ENCODE measurements at regions not wholly inside any gene's neighbourhood (a gene's known extent, or its start where the extent isn't known, plus 50 kb on each side); places are given as distances from the start of the nearest gene placed in this dataset.

DNA sequence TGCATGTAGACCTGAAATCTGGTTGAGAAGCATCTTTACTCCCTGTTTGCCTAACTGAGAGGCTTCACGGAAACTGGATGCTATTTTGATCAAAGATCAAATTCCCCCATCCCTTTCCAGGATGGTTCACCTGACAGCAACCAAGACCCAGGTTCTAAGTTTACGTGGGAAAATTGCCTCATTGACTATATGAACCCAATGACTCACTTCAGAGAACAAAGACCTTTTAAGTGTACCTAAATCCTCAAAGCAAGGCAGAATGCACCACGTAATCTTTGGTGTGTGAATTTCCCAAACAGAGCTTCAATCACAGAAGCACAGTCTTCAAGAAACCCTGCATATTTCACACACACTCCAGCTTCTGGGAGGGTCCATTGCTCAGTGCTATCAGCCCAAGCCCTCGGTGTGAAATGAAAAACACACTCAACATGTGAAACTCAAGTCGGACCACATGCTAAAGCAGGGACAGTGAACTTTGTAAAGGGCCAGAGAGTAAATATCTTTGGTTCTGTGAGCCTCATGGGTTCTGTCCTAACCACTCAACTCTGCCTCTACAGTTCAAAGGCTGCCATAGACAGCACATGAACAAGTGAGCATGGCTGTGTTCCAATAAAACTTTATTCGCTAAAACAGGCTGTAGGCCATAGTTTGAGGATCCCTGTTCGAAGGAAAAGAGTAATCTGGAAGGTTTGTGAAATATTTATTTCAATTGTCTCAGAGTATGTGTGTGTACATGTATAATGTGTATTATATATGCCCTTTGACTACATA lies 275.6 kb upstream of the FOXK1 start:
- intact Hi-C loops (cut with DNase I), result no loop called here
- Histone ChIP-seq H3K27me3 (no peaks in the 10 kb centered on the region), H3K27ac (no peak overlapping the region), H3K4me1 (ENCODE audit: insufficient read depth) (no peaks in the 10 kb centered on the region), H3K4me3 (no peak overlapping the region), H3K9me3 (no peaks in the 10 kb centered on the region), H3K36me3 (no peaks in the 10 kb centered on the region)
- 72 to 76% (median 74%) methylated on average over 7 of the region's 7 CpGs for WGBS, 3 donors
- DNase-seq, result no peak
- TF ChIP-seq POLR2A (IDR thresholded peaks at IDR 0.05), result no peak
- no peak for TF ChIP-seq EP300 (IDR thresholded peaks at IDR 0.05)
- TF ChIP-seq, protein P1, sequence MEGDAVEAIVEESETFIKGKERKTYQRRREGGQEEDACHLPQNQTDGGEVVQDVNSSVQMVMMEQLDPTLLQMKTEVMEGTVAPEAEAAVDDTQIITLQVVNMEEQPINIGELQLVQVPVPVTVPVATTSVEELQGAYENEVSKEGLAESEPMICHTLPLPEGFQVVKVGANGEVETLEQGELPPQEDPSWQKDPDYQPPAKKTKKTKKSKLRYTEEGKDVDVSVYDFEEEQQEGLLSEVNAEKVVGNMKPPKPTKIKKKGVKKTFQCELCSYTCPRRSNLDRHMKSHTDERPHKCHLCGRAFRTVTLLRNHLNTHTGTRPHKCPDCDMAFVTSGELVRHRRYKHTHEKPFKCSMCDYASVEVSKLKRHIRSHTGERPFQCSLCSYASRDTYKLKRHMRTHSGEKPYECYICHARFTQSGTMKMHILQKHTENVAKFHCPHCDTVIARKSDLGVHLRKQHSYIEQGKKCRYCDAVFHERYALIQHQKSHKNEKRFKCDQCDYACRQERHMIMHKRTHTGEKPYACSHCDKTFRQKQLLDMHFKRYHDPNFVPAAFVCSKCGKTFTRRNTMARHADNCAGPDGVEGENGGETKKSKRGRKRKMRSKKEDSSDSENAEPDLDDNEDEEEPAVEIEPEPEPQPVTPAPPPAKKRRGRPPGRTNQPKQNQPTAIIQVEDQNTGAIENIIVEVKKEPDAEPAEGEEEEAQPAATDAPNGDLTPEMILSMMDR (IDR thresholded peaks at IDR 0.05), result no peak

DNA sequence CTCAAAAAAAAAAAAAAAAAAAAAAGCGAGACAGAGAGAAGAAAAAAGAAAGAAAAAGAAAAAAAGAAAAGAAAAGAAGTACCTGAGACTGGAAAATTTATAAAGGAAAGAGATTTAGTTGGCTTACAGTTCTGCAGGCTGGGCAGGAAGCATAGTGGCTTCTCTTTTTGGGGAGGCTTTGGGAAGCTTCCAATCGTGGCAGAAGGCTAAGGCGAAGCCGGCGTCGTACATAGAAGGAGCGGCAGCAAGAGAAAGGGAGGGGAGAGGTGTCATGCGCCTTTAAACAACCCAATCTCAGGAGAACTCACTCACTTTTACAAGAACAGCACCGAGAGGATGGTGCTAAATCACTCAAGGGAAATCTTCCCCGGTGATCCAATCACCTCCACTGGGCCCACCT lies 272.1 kb upstream of the FOXK1 start:
- Histone ChIP-seq H3K9me3 (no peaks in the 10 kb centered on the region), H3K27ac (no peak overlapping the region), H3K27me3 (no peaks in the 10 kb centered on the region), H3K4me1 (ENCODE audit: insufficient read depth) (no peaks in the 10 kb centered on the region), H3K4me3 (no peak overlapping the region), H3K36me3 (no peaks in the 10 kb centered on the region)
- TF ChIP-seq, protein P1 (IDR thresholded peaks at IDR 0.05), result no peak
- intact Hi-C loops (cut with DNase I), result no loop called here
- 72 to 78% (median 78%) methylated on average over 10 of the region's 10 CpGs for WGBS, 3 donors
- no peak for DNase-seq

DNA sequence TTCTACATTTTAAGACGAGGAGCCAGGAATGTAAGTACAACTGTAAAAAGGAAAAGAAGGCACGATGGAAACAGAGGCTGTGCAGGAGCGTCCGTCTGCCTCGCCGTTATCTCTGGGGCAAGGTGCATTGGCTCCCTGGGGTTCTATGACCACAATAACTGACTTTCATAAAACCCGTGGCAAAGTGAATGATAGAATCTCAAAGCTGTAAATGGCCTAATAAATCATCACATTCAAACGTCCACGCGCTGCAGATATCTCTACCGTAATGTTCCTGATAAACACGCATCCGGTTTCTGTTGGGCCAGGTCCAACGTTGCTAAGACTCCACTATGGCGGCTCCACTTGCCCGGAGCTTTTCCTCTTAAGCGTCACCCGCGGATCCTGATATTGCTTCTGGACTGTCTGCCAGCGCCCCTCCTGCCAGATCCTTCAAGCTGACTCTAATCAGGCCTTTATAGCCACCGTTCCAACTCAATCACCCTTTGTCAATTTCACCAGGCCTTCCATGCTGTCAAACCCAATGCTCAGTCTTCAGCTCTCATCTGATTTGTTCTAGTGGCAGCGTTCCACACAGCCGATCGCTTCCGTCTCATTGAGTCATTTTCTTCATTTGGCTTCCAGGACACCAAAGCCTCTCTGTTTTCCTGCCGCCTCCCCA lies 265.6 kb upstream of the FOXK1 start:
- no peak overlapping the region for H3K4me3 ChIP-seq
- 26 to 29% (median 28%) methylated on average over 26 of the region's 26 CpGs for WGBS, 3 donors

DNA sequence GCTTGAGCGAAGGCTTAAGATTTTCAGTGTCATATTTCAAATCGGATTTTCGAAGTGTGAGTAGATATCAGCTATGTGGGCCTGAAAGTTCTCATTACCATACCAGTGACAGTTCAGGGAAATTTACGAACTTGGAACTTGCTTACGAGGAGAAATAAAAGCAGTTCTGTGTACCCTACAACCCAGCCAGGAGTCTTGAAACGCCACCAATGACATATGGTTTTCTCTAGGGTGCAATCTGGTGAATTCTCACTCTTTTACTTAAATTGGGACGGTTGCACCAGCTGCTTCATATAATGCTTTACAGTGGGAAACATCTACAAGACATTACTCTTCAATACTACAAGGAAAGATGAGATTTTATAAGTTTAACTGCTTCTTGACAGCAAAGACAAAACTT lies 253.6 kb upstream of the FOXK1 start:
- Histone ChIP-seq H3K27ac (no peak overlapping the region), H3K4me1 (ENCODE audit: insufficient read depth) (no peaks in the 10 kb centered on the region), H3K36me3 (no peaks in the 10 kb centered on the region), H3K9me3 (no peaks in the 10 kb centered on the region), H3K4me3 (no peak overlapping the region), H3K27me3 (no peaks in the 10 kb centered on the region)
- TF ChIP-seq EP300 (IDR thresholded peaks at IDR 0.05) (no peak), POLR2A (IDR thresholded peaks at IDR 0.05) (no peak)
- TF ChIP-seq, protein P1 (IDR thresholded peaks at IDR 0.05), result no peak
- 34 to 44% (median 36%) methylated on average over 7 of the region's 7 CpGs for WGBS, 3 donors
- intact Hi-C loops (cut with DNase I), result no loop called here
- no peak for DNase-seq

More for the DNA sequence above, 265.6 kb upstream of the FOXK1 start:
- DNase-seq, result no peak
- Histone ChIP-seq H3K27ac (no peak overlapping the region), H3K9me3 (no peaks in the 10 kb centered on the region), H3K36me3 (no peaks in the 10 kb centered on the region), H3K27me3 (no peaks in the 10 kb centered on the region), H3K4me1 (ENCODE audit: insufficient read depth) (no peaks in the 10 kb centered on the region)
- TF ChIP-seq POLR2A (IDR thresholded peaks at IDR 0.05) (no peak), EP300 (IDR thresholded peaks at IDR 0.05) (no peak)
- TF ChIP-seq, protein P1 (IDR thresholded peaks at IDR 0.05), result no peak
- intact Hi-C loops (cut with DNase I), result no loop called here

All from ovary (tissue), 7 donors.